Effector memory CD8-positive, alpha-beta T cell (primary cell): ENCODE measurements at regions not wholly inside any gene's neighbourhood (a gene's known extent, or its start where the extent isn't known, plus 50 kb on each side); places are given as distances from the start of the nearest gene placed in this dataset.

ENCODE experiments used
- ATAC-seq: fragments of 150-1000 bp; cut with Tn5 transposase; replicated peaks from 2 replicates; pipeline ENCODE4 v1.10.0; 2021; ENCODE audit warnings: mild to moderate bottlenecking, moderate library complexity
- DNase-seq, 3 experiments: peaks; one replicate each; pipeline ENCODE4 v3.0.0; 2021
- H3K27ac Mint-ChIP-seq, 2 donors: one replicate each; pipeline ENCODE4 v1.8.0; 2022; ENCODE audit warnings: mild to moderate bottlenecking in 2 of 2, mixed read lengths in 2 of 2, moderate library complexity in 2 of 2
- H3K27me3 Mint-ChIP-seq, 2 donors: one replicate each; pipeline ENCODE4 v1.8.0; 2022; ENCODE audit warnings: mixed read lengths in 2 of 2
- H3K36me3 Mint-ChIP-seq: one replicate; pipeline ENCODE4 v1.8.0; 2022; ENCODE audit warnings: mild to moderate bottlenecking, moderate library complexity, mixed read lengths; ENCODE audit not compliant: insufficient read depth
- H3K4me1 Mint-ChIP-seq, 2 donors: one replicate each; pipeline ENCODE4 v1.8.0; 2022; ENCODE audit warnings: low read depth in 2 of 2, mixed read lengths in 2 of 2
- H3K4me3 Mint-ChIP-seq, 2 donors: one replicate each; pipeline ENCODE4 v1.8.0; 2022; ENCODE audit warnings: mild to moderate bottlenecking in 2 of 2, mixed read lengths in 2 of 2, moderate library complexity in 2 of 2
- H3K9me3 Mint-ChIP-seq, 2 donors: one replicate each; pipeline ENCODE4 v1.8.0; 2022; ENCODE audit warnings: mixed read lengths in 2 of 2

DNA sequence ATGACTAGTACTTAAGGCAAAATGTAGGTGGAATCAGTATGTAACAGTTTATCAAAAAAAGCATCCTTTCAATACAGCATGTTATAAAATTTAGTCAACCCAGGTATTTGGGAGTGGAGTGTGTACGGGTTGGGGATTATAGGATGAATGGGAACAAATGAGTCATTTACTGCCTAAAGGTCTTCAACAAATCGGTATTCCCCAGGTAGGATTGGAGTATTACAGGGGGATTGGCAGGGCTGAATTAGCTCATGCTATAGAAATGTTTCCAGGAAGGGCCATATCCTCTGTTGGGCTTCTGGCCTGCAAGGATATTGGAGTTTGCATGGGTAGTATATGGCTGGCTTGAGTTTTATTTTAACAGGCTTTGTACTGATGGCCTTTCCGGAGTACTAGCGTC is 723.7 kb downstream of the SORCS1 start:
- no peak overlapping the region for H3K27ac Mint-ChIP-seq

DNA sequence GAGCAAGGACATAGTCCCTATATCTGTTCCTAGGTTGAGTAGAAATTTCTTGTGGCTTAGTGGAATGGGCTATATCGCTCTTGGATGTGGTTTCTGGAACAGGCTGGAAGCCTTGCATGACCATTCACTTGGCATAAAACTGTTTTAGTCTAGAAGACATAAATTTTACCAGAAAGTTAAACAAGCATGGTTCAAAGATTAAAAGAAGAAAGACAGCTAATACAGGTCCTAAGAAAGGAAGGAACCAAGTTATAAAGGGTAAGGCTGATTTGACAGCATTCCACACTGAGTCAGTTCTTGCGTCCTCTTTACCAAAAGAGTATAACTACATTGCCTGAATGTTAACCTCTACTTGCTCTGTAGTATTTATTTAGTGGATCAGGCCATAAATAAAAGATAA is 724.2 kb downstream of the SORCS1 start:
- H3K4me3 Mint-ChIP-seq = no peak overlapping the region
- H3K36me3 Mint-ChIP-seq = peaks cover 4% of the 10 kb centered on the region
- no peak for ATAC-seq
- H3K27ac Mint-ChIP-seq = no peak overlapping the region
- DNase-seq = no peak
- H3K9me3 Mint-ChIP-seq = peaks cover 11 to 12% of the 10 kb centered on the region in 2 donors
- H3K4me1 Mint-ChIP-seq = no peaks in the 10 kb centered on the region
- no peaks in the 10 kb centered on the region for H3K27me3 Mint-ChIP-seq

More for the DNA sequence above, 723.7 kb downstream of the SORCS1 start:
- H3K9me3 Mint-ChIP-seq = peaks cover 11 to 15% of the 10 kb centered on the region in 2 donors
- H3K27me3 Mint-ChIP-seq = no peaks in the 10 kb centered on the region
- no peak overlapping the region for H3K4me3 Mint-ChIP-seq
- no peak for DNase-seq
- H3K4me1 Mint-ChIP-seq = no peaks in the 10 kb centered on the region
- no peak for ATAC-seq
- peaks cover 4% of the 10 kb centered on the region for H3K36me3 Mint-ChIP-seq

DNA sequence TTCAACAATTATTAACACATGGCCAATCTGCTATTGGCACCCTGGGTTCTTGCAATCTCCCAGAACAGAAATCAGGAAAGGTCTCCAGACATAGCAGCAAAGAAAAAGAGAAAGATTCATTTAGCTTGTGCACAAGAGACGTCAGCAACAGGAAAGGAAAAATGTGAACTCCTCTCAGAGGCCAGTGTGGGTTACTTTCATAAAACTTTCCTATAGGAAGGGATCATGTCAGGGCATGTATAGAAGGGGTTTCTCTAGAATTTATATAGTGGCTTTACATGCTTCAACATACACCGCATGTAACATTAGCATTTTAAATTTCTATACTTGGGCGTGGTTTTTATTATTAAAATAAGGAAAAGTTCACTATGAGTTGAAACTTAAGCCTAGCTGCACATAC is 725.1 kb downstream of the SORCS1 start:
- H3K27me3 Mint-ChIP-seq = no peaks in the 10 kb centered on the region
- no peak for ATAC-seq
- H3K4me3 Mint-ChIP-seq = no peak overlapping the region
- DNase-seq = no peak
- H3K27ac Mint-ChIP-seq = no peak overlapping the region
- H3K36me3 Mint-ChIP-seq = peaks cover 4% of the 10 kb centered on the region
- peaks cover 9 to 12% of the 10 kb centered on the region in 2 donors for H3K9me3 Mint-ChIP-seq
- no peaks in the 10 kb centered on the region for H3K4me1 Mint-ChIP-seq

DNA sequence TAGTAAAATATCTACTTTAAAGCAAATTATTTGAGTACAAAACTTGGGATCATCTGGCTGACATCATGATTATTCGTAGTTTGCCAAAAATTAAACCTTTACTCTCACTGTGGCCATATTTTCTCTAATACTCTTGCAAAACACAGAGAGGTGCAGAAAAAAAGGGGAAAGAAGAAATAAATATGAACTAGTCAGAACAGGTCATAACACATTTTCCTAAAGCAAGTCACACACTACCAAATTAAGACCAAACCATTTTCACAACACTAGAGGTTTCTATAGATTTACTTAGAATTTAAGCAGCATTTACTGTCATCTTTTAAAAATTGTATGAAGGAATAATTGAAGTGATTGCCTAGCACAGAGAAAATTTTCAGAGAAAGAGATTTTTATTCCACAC is 726.1 kb downstream of the SORCS1 start:
- H3K27me3 Mint-ChIP-seq = no peaks in the 10 kb centered on the region
- H3K36me3 Mint-ChIP-seq = peaks cover 4% of the 10 kb centered on the region
- no peak overlapping the region for H3K27ac Mint-ChIP-seq
- H3K4me1 Mint-ChIP-seq = no peaks in the 10 kb centered on the region
- H3K4me3 Mint-ChIP-seq = no peak overlapping the region
- ATAC-seq = no peak
- H3K9me3 Mint-ChIP-seq = peaks cover 8 to 9% of the 10 kb centered on the region in 2 donors
- DNase-seq = no peak

DNA sequence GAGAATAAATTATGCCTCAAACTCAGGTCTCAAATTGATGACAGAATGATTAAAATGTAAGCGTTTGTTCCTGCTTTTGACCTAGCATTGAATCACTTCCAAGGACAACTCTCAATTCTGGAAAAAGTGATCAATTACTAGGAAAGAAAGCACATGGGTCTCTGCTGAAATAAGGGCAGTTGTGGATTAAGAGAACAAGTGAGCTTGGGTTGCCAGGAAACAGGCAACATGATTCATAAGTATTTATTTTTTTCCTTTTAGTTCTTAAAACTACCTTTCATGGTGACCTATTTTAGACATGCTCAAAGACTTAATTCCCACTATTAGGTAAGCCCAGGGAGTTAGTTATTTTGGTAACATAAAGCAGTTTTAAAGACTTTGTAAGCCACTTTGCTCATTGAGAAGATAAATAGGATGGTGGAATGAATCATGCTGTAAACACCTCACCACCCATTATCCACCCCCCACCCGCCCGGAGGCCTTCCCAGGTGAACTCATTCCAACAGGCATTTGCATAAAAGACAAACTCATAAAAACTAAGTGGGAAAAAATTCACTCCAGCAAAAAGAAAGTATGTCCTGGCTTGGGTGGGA is 728.3 kb downstream of the SORCS1 start:
- Mint-ChIP-seq H3K36me3 (no peaks in the 10 kb centered on the region), H3K4me3 (no peak overlapping the region), H3K27ac (no peak overlapping the region), H3K27me3 (no peaks in the 10 kb centered on the region), H3K9me3 (peaks cover under 1 to 6% of the 10 kb centered on the region in 2 donors), H3K4me1 (no peaks in the 10 kb centered on the region)
- DNase-seq (no peak), ATAC-seq (no peak)

DNA sequence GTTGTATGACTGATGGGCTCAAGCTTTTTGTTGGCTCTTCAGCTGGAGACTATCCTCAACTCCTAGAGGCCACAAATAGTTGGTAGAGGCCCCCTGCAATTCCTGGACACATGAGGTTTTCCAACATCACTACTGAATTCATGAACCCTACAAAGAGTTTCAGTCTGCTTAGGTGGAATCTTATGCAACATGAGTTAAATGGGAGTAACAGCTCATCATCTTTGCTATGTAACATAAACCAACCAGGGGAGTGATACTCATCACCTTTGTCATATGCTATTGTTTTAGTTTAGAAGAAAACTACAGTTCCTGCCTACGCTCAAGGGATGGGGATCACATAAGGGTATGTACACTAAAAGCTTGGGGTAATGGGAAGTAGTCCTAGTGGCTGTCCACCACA is 729.4 kb downstream of the SORCS1 start:
- ATAC-seq (no peak), DNase-seq (no peak)
- Mint-ChIP-seq H3K27me3 (no peaks in the 10 kb centered on the region), H3K4me3 (no peak overlapping the region), H3K27ac (no peak overlapping the region), H3K36me3 (no peaks in the 10 kb centered on the region), H3K9me3 (peaks cover 3 to 8% of the 10 kb centered on the region in 2 donors), H3K4me1 (no peaks in the 10 kb centered on the region)

DNA sequence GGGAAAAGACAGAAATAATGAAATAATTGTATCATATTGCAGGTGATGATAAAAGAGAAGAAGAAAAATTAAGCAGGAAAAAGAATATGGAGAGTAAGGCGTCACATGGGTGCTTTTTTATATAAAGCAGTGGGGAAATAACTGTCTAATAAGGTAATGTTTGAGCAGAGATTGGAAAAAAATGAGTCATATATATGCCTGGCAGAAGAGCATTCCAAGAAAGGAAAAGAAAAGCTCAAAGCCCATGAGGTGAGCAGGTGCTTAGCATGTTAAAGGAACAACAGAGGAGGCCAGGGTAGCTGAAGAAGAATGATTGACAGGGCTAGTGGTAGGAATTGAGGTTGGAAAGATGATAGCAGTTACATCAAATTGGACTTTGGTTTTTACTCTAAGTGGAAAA is 739.5 kb downstream of the SORCS1 start:
- no peak for DNase-seq
- ATAC-seq = no peak
- Mint-ChIP-seq H3K4me3 (no peak overlapping the region), H3K36me3 (no peaks in the 10 kb centered on the region), H3K9me3 (peaks cover 0 to 7% of the 10 kb centered on the region in 2 donors), H3K27me3 (no peaks in the 10 kb centered on the region), H3K27ac (no peak overlapping the region), H3K4me1 (no peaks in the 10 kb centered on the region)

DNA sequence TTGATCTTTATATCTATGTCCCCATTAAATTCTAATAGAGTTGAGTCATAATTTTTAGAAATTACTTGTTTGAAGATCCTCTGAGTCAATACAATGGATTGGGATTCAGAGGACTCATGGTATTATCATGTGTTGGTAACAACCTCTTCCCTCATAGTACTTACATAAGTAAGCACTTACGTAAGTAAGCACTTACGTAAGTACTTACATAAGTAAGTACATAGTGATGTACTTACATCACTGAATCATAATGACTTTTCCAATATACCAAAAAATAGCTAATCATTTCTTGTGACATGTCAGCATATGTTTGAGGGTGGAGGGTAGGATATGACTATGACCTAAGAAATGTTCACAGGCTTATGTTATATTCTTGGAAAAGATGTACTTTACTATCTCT is 740.5 kb downstream of the SORCS1 start:
- no peaks in the 10 kb centered on the region for H3K36me3 Mint-ChIP-seq
- no peaks in the 10 kb centered on the region for H3K4me1 Mint-ChIP-seq
- no peak overlapping the region for H3K4me3 Mint-ChIP-seq
- H3K27me3 Mint-ChIP-seq = no peaks in the 10 kb centered on the region
- DNase-seq (no peak), ATAC-seq (no peak)
- H3K27ac Mint-ChIP-seq = no peak overlapping the region
- peaks cover 0 to 7% of the 10 kb centered on the region in 2 donors for H3K9me3 Mint-ChIP-seq

DNA sequence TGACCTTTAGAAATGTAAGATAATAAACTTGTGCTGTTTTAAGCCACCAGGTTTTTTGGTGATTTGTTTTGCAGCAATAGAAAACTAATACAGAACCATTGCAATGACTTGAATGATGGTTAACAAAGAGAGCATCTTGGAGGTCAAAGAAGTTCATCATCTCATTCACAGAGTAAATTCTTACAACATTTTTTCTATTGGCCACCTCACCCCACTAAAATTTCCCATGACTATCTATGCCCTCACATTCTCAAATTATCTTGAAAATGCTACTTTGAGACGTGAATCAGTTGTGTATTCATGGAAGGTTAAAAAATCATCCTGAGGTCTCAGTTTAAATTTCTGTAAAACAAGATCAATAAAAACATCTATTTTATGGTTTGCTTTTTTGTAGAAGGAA is 754.2 kb downstream of the SORCS1 start:
- ATAC-seq (no peak), DNase-seq (no peak)
- H3K27ac Mint-ChIP-seq = no peak overlapping the region
- H3K4me3 Mint-ChIP-seq = no peak overlapping the region
- no peaks in the 10 kb centered on the region for H3K27me3 Mint-ChIP-seq
- H3K4me1 Mint-ChIP-seq = no peaks in the 10 kb centered on the region
- no peaks in the 10 kb centered on the region for H3K36me3 Mint-ChIP-seq
- H3K9me3 Mint-ChIP-seq = peaks cover 0 to 2% of the 10 kb centered on the region in 2 donors

DNA sequence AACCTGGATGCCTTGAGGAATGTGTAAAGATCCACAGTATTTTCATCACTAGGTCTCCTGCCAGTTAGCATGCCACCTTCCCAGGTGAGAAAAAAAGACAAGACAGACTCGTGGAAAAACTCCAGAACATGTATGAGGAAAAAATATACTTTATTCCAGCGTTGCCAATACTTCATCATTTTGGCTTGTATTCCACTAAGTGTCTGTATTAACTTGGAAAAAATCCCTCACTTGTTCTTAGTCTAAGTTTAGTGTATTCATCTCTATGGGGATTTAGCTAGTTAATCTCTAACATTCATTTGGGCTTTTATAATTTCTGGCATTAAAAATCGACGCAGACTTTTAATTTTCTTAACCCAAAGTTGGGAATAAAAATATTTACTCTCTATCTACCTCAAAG is 759.4 kb downstream of the SORCS1 start:
- H3K9me3 Mint-ChIP-seq = peaks cover 0 to 2% of the 10 kb centered on the region in 2 donors
- ATAC-seq (no peak), DNase-seq (no peak)
- H3K27me3 Mint-ChIP-seq = no peaks in the 10 kb centered on the region
- H3K36me3 Mint-ChIP-seq = no peaks in the 10 kb centered on the region
- no peak overlapping the region for H3K27ac Mint-ChIP-seq
- H3K4me1 Mint-ChIP-seq = no peaks in the 10 kb centered on the region
- H3K4me3 Mint-ChIP-seq = no peak overlapping the region

DNA sequence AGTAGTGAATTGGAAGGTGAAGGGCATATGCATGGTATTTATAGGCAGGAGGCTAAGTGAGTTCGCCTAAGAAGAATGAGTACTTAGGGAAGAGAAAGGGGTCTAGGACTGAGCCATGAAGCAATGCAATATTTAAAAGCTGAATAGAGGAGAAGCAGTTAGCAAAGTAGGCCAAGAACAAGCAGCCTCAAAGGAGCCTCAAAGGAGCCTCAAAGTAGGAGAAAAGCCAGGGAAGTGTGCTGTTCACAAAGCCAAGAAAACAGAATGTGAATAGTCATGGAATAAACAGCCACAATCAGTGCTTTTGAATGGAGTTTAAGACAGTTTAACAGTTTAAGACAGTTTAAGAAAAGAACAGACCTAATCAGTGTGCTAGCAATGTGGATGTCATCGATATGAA is 762.0 kb downstream of the SORCS1 start:
- Mint-ChIP-seq H3K4me3 (no peak overlapping the region), H3K27me3 (no peaks in the 10 kb centered on the region), H3K9me3 (peaks cover 5 to 8% of the 10 kb centered on the region in 2 donors), H3K27ac (no peak overlapping the region), H3K36me3 (no peaks in the 10 kb centered on the region), H3K4me1 (no peaks in the 10 kb centered on the region)
- no peak for DNase-seq
- ATAC-seq = no peak

DNA sequence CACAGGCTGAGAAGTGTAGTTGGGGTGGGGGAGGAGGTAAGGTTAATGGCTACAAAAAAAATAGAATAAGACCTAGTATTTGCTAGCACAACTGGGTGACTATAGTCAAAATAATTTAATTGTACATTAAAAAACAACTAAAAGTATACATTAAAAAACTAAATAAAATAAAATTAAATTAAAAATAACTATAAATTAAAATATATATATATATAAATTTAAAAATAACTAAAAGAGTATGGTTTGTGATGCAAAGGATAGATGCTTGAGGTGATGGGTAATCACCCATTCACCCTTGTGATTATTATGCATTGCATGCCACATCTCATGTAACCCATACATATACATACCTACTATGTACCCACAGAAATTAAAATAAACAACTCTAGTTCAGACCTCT is 762.5 kb downstream of the SORCS1 start:
- Mint-ChIP-seq H3K27me3 (no peaks in the 10 kb centered on the region), H3K36me3 (no peaks in the 10 kb centered on the region), H3K4me1 (no peaks in the 10 kb centered on the region), H3K9me3 (peaks cover 5 to 8% of the 10 kb centered on the region in 2 donors), H3K27ac (no peak overlapping the region), H3K4me3 (no peak overlapping the region)
- DNase-seq (no peak), ATAC-seq (no peak)

DNA sequence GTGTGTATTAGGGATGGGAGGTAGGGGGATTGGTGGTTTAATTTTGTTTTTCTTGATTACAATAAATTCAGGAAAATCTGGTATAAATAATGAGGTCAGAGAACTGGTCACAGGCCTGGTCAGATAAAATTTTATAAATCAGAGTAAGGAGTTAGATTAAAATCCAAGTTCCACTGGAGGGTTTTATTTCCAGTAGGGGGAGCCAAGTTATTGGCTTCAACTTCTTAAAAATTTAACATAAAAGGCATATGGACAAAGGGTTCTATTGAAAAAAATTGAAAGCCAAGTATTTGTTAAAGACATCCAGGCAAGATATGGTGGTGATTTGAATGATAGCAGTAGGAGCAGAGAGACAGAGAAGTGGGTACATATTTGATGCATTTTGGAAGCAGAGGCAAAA is 763.3 kb downstream of the SORCS1 start:
- Mint-ChIP-seq H3K4me1 (no peaks in the 10 kb centered on the region), H3K27me3 (no peaks in the 10 kb centered on the region), H3K4me3 (no peak overlapping the region), H3K27ac (no peak overlapping the region), H3K9me3 (peaks cover 8 to 13% of the 10 kb centered on the region in 2 donors), H3K36me3 (no peaks in the 10 kb centered on the region)
- no peak for DNase-seq
- ATAC-seq = no peak

DNA sequence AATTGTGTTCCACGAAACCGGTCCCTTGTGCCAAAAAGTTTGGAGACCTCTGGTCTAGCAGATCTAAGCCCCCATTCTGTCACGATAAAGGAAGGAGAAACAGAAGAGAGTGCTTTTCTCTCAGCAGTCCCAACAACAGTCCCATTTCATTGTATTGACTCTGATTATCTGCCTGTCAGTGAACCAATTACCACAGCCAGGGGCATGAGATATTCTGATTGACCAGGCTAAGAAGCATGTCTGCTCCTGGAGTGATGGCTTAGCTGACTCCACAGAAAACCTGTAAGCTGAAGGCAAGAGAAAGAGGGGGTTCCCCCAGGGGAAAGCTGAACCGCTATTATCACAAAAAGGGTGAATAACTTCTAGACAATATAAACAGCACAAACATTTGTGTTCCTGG is 765.4 kb downstream of the SORCS1 start:
- Mint-ChIP-seq H3K4me3 (no peak overlapping the region), H3K4me1 (no peaks in the 10 kb centered on the region), H3K27me3 (no peaks in the 10 kb centered on the region), H3K9me3 (peaks cover 12 to 15% of the 10 kb centered on the region in 2 donors), H3K27ac (no peak overlapping the region), H3K36me3 (no peaks in the 10 kb centered on the region)
- ATAC-seq (no peak), DNase-seq (no peak)

DNA sequence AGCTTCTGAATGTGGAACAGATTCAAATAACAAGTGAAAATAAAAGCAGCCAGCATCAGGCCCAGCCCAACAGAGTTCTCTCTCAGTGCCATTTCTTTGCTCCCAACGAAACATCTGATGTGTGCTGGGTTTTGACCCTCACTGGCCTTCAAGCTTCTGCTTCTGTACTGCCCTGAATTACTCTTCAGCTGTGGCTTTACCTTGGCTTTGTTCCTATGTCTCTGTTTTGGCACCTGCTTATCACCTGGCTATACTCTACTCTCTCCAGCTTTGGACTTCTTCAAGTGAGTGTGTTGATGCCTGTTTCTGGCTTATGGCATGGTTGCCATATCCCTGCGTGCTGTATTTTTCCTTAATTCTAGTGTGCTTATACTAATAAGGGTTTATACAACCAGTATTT is 768.3 kb downstream of the SORCS1 start:
- H3K36me3 Mint-ChIP-seq = no peaks in the 10 kb centered on the region
- H3K27ac Mint-ChIP-seq = no peak overlapping the region
- DNase-seq (no peak), ATAC-seq (no peak)
- H3K4me1 Mint-ChIP-seq = no peaks in the 10 kb centered on the region
- H3K4me3 Mint-ChIP-seq = no peak overlapping the region
- no peaks in the 10 kb centered on the region for H3K27me3 Mint-ChIP-seq
- peaks cover 13 to 15% of the 10 kb centered on the region in 2 donors for H3K9me3 Mint-ChIP-seq
